Effector memory CD8-positive, alpha-beta T cell (primary cell): ENCODE measurements at regions not wholly inside any gene's neighbourhood (a gene's known extent, or its start where the extent isn't known, plus 50 kb on each side); places are given as distances from the start of the nearest gene placed in this dataset.

Experiments
- ATAC-seq: fragments of 150-1000 bp; cut with Tn5 transposase; replicated peaks from 2 replicates; pipeline ENCODE4 v1.10.0; 2021; ENCODE audit warnings: mild to moderate bottlenecking, moderate library complexity
- DNase-seq, 3 experiments: peaks; one replicate each; pipeline ENCODE4 v3.0.0; 2021
- H3K27ac Mint-ChIP-seq, 2 donors: one replicate each; pipeline ENCODE4 v1.8.0; 2022; ENCODE audit warnings: mild to moderate bottlenecking in 2 of 2, mixed read lengths in 2 of 2, moderate library complexity in 2 of 2
- H3K27me3 Mint-ChIP-seq, 2 donors: one replicate each; pipeline ENCODE4 v1.8.0; 2022; ENCODE audit warnings: mixed read lengths in 2 of 2
- H3K36me3 Mint-ChIP-seq: one replicate; pipeline ENCODE4 v1.8.0; 2022; ENCODE audit warnings: mild to moderate bottlenecking, moderate library complexity, mixed read lengths; ENCODE audit not compliant: insufficient read depth
- H3K4me1 Mint-ChIP-seq, 2 donors: one replicate each; pipeline ENCODE4 v1.8.0; 2022; ENCODE audit warnings: low read depth in 2 of 2, mixed read lengths in 2 of 2
- H3K4me3 Mint-ChIP-seq, 2 donors: one replicate each; pipeline ENCODE4 v1.8.0; 2022; ENCODE audit warnings: mild to moderate bottlenecking in 2 of 2, mixed read lengths in 2 of 2, moderate library complexity in 2 of 2
- H3K9me3 Mint-ChIP-seq, 2 donors: one replicate each; pipeline ENCODE4 v1.8.0; 2022; ENCODE audit warnings: mixed read lengths in 2 of 2

DNA sequence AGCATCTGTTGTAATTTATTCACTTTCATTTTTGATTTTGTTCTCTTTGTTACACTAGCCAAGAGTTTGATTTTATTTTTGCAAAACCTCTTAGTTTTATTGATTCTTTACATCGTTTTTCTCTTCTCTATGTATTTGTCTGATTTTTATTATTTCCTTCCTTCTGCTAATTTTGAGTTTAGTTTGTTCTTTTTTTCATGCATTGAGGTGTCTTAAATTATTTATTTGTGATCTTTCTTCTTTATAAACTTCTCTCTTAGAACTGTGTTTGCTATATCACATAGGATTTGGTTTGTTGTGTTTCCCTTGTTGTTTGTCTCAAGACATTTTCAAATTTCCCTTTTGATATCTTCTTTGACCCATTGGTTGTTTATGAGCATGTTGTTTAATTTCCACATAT, 51.7 kb upstream of the NFKBIA start:
- DNase-seq (no peak), ATAC-seq (no peak)
- Mint-ChIP-seq H3K9me3 (peaks cover 0 to 3% of the 10 kb centered on the region in 2 donors), H3K4me1 (no peaks in the 10 kb centered on the region), H3K36me3 (no peaks in the 10 kb centered on the region), H3K4me3 (no peak overlapping the region), H3K27ac (no peak overlapping the region), H3K27me3 (peaks cover 9 to 23% of the 10 kb centered on the region in 2 donors)

DNA sequence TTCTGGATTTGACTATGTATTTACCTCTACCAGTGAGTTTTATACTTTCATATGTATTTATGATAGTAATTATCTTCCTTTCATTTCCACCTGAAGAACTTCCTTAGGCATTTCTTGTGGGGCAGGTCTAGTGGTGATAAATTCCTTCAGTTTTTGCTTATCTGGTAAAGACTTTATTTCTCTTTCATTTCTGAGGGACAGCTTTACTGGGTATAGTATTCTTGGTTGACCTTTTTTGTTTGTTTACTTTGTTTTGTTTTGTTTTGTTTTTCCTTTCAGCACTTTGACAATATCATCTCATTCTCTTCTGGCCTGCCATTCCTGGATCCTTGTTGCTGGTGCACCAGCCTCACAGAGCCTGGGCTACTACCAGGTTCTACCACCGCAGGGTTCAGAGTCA, 53.9 kb upstream of the NFKBIA start:
- ATAC-seq (no peak), DNase-seq (no peak)
- Mint-ChIP-seq H3K27me3 (peaks cover 9 to 23% of the 10 kb centered on the region in 2 donors), H3K4me1 (no peaks in the 10 kb centered on the region), H3K9me3 (peaks cover 0 to 3% of the 10 kb centered on the region in 2 donors), H3K4me3 (no peak overlapping the region), H3K27ac (no peak overlapping the region), H3K36me3 (no peaks in the 10 kb centered on the region)

DNA sequence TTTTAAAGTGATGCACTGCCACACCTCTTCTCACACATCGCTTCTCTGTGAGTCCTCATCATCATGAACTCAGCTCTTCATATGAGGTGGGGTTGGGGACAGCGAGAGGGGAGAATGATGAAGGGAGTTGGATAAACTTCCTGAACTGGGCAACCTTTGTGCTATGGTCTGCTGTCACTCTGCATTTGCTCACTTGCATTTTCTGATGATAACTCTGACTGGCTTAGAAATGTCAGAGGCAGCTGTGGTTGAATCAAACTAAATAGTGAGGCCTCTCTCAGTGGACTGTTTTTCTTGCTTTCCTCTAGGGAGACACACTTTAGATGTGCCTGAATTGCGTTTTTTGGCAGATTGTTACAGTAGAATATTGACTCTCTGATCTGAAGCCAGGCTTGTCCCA, 55.2 kb upstream of the NFKBIA start:
- Mint-ChIP-seq H3K4me3 (no peak overlapping the region), H3K4me1 (no peaks in the 10 kb centered on the region), H3K36me3 (no peaks in the 10 kb centered on the region), H3K27ac (no peak overlapping the region), H3K27me3 (peaks cover 10 to 23% of the 10 kb centered on the region in 2 donors), H3K9me3 (peaks cover 0 to 3% of the 10 kb centered on the region in 2 donors)
- no peak for ATAC-seq
- no peak for DNase-seq

DNA sequence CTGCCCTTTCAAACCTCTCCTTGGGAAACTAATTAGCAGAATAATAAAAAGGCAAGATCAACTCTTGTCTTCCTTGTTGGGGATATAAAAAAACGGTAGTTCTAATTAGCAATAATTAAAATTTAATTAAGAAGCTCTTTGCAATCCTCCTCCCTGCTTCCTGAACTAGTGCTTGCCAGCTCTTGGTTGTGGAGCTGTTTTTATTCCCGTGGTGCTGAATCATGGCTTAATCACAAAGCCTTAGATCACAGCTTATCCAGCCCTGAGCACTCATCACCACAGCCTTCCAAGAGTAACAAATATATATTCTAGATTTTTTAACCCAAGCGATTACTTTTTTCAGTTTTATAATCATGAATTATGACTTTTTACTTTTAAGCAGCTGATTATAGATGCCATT, 63.2 kb upstream of the INSM2 start:
- H3K9me3 Mint-ChIP-seq = no peaks in the 10 kb centered on the region
- DNase-seq (no peak), ATAC-seq (no peak)
- H3K27ac Mint-ChIP-seq = no peak overlapping the region
- H3K4me3 Mint-ChIP-seq = no peak overlapping the region
- no peaks in the 10 kb centered on the region for H3K4me1 Mint-ChIP-seq
- H3K27me3 Mint-ChIP-seq = peaks cover 26 to 71% of the 10 kb centered on the region in 2 donors
- no peaks in the 10 kb centered on the region for H3K36me3 Mint-ChIP-seq

DNA sequence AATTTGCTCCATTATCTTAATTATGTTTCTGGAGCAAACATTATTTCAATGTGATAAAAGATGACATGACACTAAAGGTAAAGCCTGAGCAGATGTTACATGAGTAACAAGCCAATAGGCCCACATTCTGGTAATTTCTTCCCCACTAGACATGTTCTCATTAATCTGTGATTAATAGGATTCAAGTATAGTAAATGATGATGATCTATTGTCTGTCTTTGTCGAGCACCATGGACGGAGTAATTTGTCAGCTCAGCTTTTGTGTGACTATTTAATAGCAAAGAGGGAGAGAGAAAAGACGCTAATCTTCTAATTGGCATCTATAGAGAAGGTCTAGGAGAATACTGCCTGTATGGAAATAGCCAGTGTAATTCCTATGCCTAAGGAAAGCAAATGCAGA, 62.2 kb upstream of the INSM2 start:
- ATAC-seq (no peak), DNase-seq (no peak)
- H3K4me3 Mint-ChIP-seq = no peak overlapping the region
- H3K27me3 Mint-ChIP-seq = peaks cover 20 to 60% of the 10 kb centered on the region in 2 donors
- H3K27ac Mint-ChIP-seq = no peak overlapping the region
- no peaks in the 10 kb centered on the region for H3K36me3 Mint-ChIP-seq
- H3K9me3 Mint-ChIP-seq = no peaks in the 10 kb centered on the region
- H3K4me1 Mint-ChIP-seq = no peaks in the 10 kb centered on the region

DNA sequence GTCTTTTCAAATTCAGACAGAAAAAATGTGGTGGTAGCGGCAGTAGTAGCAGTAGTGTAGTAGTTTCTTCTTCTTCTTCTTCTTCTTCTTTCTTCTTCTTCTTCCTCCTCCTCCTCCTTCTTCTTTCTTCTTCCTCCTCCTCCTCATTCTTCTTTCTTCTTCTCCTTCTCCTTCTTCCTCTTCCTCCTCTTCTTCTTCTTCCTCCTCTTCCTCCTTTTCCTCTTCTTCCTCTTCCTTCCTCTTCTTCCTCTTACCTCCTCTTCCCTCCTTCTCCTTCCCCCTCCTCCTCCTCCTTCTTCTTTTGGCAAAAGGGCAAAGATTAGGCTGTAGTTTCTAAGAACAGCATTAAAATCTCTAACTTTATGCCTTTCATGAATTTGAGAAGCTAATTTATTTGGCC, 59.6 kb upstream of the INSM2 start:
- no peaks in the 10 kb centered on the region for H3K9me3 Mint-ChIP-seq
- no peak overlapping the region for H3K27ac Mint-ChIP-seq
- no peaks in the 10 kb centered on the region for H3K4me1 Mint-ChIP-seq
- H3K27me3 Mint-ChIP-seq = peaks cover 29 to 54% of the 10 kb centered on the region in 2 donors
- no peaks in the 10 kb centered on the region for H3K36me3 Mint-ChIP-seq
- ATAC-seq = no peak
- no peak for DNase-seq
- H3K4me3 Mint-ChIP-seq = no peak overlapping the region

DNA sequence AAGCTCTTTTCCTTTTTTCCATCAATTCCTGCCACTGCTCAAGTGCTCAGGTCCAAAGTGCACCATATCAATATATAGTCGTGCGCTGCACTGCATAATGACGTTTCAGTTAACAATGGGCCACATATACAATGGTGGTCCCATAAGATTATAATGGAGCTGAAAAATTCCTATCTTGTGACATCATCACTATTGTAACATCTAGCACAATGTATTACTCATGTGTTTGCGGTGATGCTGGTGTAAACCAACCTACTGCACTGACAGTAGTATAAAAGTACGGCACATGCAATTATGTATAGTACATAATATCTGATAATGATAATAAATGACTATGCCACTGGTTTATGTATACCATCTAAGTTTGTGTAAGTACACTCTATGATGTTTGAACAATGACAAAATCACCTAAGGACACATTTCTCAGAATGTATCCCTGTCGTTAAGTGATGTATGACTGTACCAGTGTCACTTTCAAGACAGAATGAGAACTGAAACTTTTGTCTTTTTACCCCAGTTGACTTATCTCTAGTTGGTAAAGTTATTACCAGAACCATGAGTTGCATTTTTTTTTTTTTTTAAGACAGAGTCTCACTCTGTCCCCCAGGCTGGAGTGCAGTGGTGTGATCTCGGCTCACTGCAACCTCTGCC, 53.7 kb upstream of the INSM2 start:
- ATAC-seq (no peak), DNase-seq (no peak)
- no peak overlapping the region for H3K4me3 Mint-ChIP-seq
- H3K27ac Mint-ChIP-seq = no peak overlapping the region
- no peaks in the 10 kb centered on the region for H3K9me3 Mint-ChIP-seq
- no peaks in the 10 kb centered on the region for H3K4me1 Mint-ChIP-seq
- H3K27me3 Mint-ChIP-seq = peaks cover 22 to 37% of the 10 kb centered on the region in 2 donors
- H3K36me3 Mint-ChIP-seq = no peaks in the 10 kb centered on the region

DNA sequence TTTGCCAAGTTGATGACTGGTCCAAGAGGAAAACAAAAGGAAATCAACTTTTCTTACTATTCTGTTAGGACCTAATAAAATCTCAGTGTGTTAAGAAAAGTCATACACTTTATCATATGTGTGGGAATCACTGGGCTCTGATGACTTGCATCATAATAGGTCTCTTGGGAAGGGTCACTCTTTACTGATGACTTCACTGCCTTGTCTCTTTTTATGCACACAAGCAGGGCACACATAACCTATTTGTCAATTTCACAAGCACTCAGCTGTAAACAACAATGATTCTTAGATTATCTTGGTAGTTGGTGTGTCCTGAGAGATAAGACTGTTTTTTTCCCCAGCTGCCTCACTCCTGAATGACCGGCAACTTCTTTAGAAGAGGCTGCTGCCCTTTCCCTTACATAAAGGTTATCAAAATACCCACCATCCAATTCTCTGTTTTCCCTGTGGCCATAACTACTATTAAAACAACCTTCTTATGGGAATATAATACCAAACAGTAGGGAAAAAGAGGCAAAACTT, 50.9 kb upstream of the INSM2 start:
- no peak for DNase-seq
- Mint-ChIP-seq H3K9me3 (no peaks in the 10 kb centered on the region), H3K27ac (no peak overlapping the region), H3K27me3 (peaks cover 14 to 27% of the 10 kb centered on the region in 2 donors), H3K4me3 (no peak overlapping the region), H3K4me1 (no peaks in the 10 kb centered on the region), H3K36me3 (no peaks in the 10 kb centered on the region)
- ATAC-seq = no peak
